Peyer's patch (tissue), 4 donors: ENCODE measurements at regions not wholly inside any gene's neighbourhood (a gene's known extent, or its start where the extent isn't known, plus 50 kb on each side); places are given as distances from the start of the nearest gene placed in this dataset.

Experiments
- DNase-seq, 3 donors: peaks; one replicate each; pipeline ENCODE4 v3.0.0-alpha.2; 2017 to 2019
- H3K27ac ChIP-seq, 4 donors: fragments of 200-600 bp; sonication (generic); one replicate each; pipeline ENCODE4 v1.5.1; 2016 to 2019
- H3K27me3 ChIP-seq, 2 donors: fragments of 200-600 bp; sonication (generic); one replicate each; pipeline ENCODE4 v1.5.1; 2019
- H3K36me3 ChIP-seq, 3 donors: fragments of 200-600 bp; sonication (generic); one replicate each; pipeline ENCODE4 v1.5.1; 2016 to 2019
- H3K4me1 ChIP-seq, 4 donors: fragments of 200-600 bp; sonication (generic); one replicate each; pipeline ENCODE4 v1.5.1; 2016 to 2019
- H3K4me3 ChIP-seq, 4 donors: fragments of 200-600 bp; sonication (generic); 1 replicate in 3 of 4; 2 replicates in 1 of 4; pipeline ENCODE4 v1.5.1; 2016 to 2019; ENCODE audit warnings: mild to moderate bottlenecking in 1 of 4
- H3K9me3 ChIP-seq, 4 donors: fragments of 200-600 bp; sonication (generic); one replicate each; pipeline ENCODE4 v1.5.1; 2016 to 2019; ENCODE audit warnings: mild to moderate bottlenecking in 1 of 4
- CTCF ChIP-seq, 6 experiments: fragments of 450-650 bp in 4 of 6; fragments of 200-600 bp in 2 of 6; sonication (generic) in 1 of 6; IDR thresholded peaks; one replicate each; pipeline ENCODE4 v1.5.1; 2017 to 2019; ENCODE audit warnings: antibody characterized with exemption in 6 of 6, mild to moderate bottlenecking in 3 of 6, moderate library complexity in 1 of 6
- POLR2A ChIP-seq, 2 donors: fragments of 450-650 bp; IDR thresholded peaks; one replicate each; pipeline ENCODE4 v1.5.1; 2017; ENCODE audit warnings: antibody characterized with exemption in 2 of 2, mild to moderate bottlenecking in 2 of 2, moderate library complexity in 2 of 2

GRCh38 chr20:19881080-19881840 lies 123.2 kb downstream of the RIN2 start:
- peak overlapping the region in 2 of 4 donors; percentile 46 to 55 for H3K27ac ChIP-seq
- no peak overlapping the region for H3K4me3 ChIP-seq

GRCh38 chr20:19881990-19882389 lies 123.9 kb downstream of the RIN2 start:
- Histone ChIP-seq H3K4me3 (no peak overlapping the region), H3K9me3 (no peaks in the 10 kb centered on the region), H3K27me3 (no peaks in the 10 kb centered on the region), H3K4me1 (peaks cover 0 to 15% (median 0%) of the 10 kb centered on the region in 4 donors), H3K27ac (no peak overlapping the region), H3K36me3 (no peaks in the 10 kb centered on the region)
- no peak for DNase-seq
- TF ChIP-seq POLR2A (IDR thresholded peaks at IDR 0.05) (no peak), CTCF (IDR thresholded peaks at IDR 0.05) (no peak)

More at GRCh38 chr20:19881080-19881840, 123.2 kb downstream of the RIN2 start:
- DNase-seq: no peak
- Histone ChIP-seq H3K27me3 (no peaks in the 10 kb centered on the region), H3K9me3 (no peaks in the 10 kb centered on the region), H3K4me1 (peaks cover 0 to 10% (median 0%) of the 10 kb centered on the region in 4 donors), H3K36me3 (no peaks in the 10 kb centered on the region)
- TF ChIP-seq CTCF (IDR thresholded peaks at IDR 0.05) (no peak), POLR2A (IDR thresholded peaks at IDR 0.05) (no peak)

GRCh38 chr20:19882446-19882845 lies 124.4 kb downstream of the RIN2 start:
- TF ChIP-seq CTCF (IDR thresholded peaks at IDR 0.05) (no peak), POLR2A (IDR thresholded peaks at IDR 0.05) (no peak)
- H3K4me3 ChIP-seq: no peak overlapping the region
- H3K27me3 ChIP-seq: no peaks in the 10 kb centered on the region
- no peak overlapping the region for H3K27ac ChIP-seq
- no peak for DNase-seq
- no peaks in the 10 kb centered on the region for H3K36me3 ChIP-seq
- no peaks in the 10 kb centered on the region for H3K9me3 ChIP-seq
- H3K4me1 ChIP-seq: peaks cover 0 to 19% (median 0%) of the 10 kb centered on the region in 4 donors

GRCh38 chr20:19883501-19883900 lies 125.4 kb downstream of the RIN2 start:
- no peak for DNase-seq
- Histone ChIP-seq H3K4me3 (no peak overlapping the region), H3K36me3 (no peaks in the 10 kb centered on the region), H3K9me3 (no peaks in the 10 kb centered on the region), H3K27ac (no peak overlapping the region), H3K27me3 (no peaks in the 10 kb centered on the region), H3K4me1 (peaks cover 0 to 30% (median 0%) of the 10 kb centered on the region in 4 donors)
- TF ChIP-seq CTCF (IDR thresholded peaks at IDR 0.05): no peak
- no peak for TF ChIP-seq POLR2A (IDR thresholded peaks at IDR 0.05)

GRCh38 chr20:19885594-19885938 lies 127.5 kb downstream of the RIN2 start:
- Histone ChIP-seq H3K4me1 (peaks cover 0 to 45% (median 0%) of the 10 kb centered on the region in 4 donors), H3K27me3 (no peaks in the 10 kb centered on the region), H3K27ac (peak overlapping the region; percentile 67 to 96 (median 88)), H3K4me3 (peak overlapping the region in 2 of 4 donors; percentile 49 to 51), H3K36me3 (no peaks in the 10 kb centered on the region), H3K9me3 (no peaks in the 10 kb centered on the region)
- no peak for DNase-seq
- TF ChIP-seq CTCF (IDR thresholded peaks at IDR 0.05) (no peak), POLR2A (IDR thresholded peaks at IDR 0.05) (no peak)
